ENCODE measurements at regions not wholly inside any gene's neighbourhood (a gene's known extent, or its start where the extent isn't known, plus 50 kb on each side); places are given as distances from the start of the nearest gene placed in this dataset.

GRCh38 chr10:44322137-44322536 is 62.8 kb downstream of the CXCL12 start:
- TF ChIP-seq CTCF (IDR thresholded peaks at IDR 0.05), result no peak
- no peak for TF ChIP-seq POLR2A (IDR thresholded peaks at IDR 0.05)
